NT2/D1 (cell line): ENCODE measurements at regions not wholly inside any gene's neighbourhood (a gene's known extent, or its start where the extent isn't known, plus 50 kb on each side); places are given as distances from the start of the nearest gene placed in this dataset.

Experiments used
- DNase-seq: peaks from one replicate; pipeline ENCODE4 v3.0.0-alpha.2; 2011; ENCODE audit warnings: low read depth, low spot score
- H3K27me3 ChIP-seq: 2 replicates; pipeline ENCODE4 v1.6.0; 2011; ENCODE audit warnings: mild to moderate bottlenecking; ENCODE audit not compliant: insufficient read length, insufficient read depth
- H3K36me3 ChIP-seq: 2 replicates; pipeline ENCODE4 v1.6.1; 2011; ENCODE audit warnings: mild to moderate bottlenecking, low read length, mixed read lengths; ENCODE audit not compliant: insufficient read depth, insufficient read length
- H3K4me1 ChIP-seq: 2 replicates; pipeline ENCODE4 v1.5.1; 2011; ENCODE audit not compliant: insufficient read depth, insufficient read length
- H3K4me3 ChIP-seq: 2 replicates; pipeline ENCODE4 v1.5.1; 2011; ENCODE audit warnings: low read depth; ENCODE audit not compliant: insufficient read length
- H3K9ac ChIP-seq: 2 replicates; pipeline ENCODE4 v1.6.0; 2011; ENCODE audit warnings: low read depth; ENCODE audit not compliant: insufficient read length
- H3K9me3 ChIP-seq: 2 replicates; pipeline ENCODE4 v1.5.1; 2011; ENCODE audit warnings: mild to moderate bottlenecking, low read length; ENCODE audit not compliant: insufficient read depth
- SUZ12 ChIP-seq: IDR thresholded peaks from 2 replicates; pipeline ENCODE4 v1.6.1; 2011; ENCODE audit not compliant: insufficient read length, insufficient read depth; ENCODE audit errors: extremely low read depth
- YY1 ChIP-seq: IDR thresholded peaks from 2 replicates; pipeline ENCODE4 v1.6.1; 2011; ENCODE audit not compliant: insufficient read length, insufficient read depth
- ZNF274 ChIP-seq: IDR thresholded peaks from 2 replicates; pipeline ENCODE4 v1.6.1; 2011; ENCODE audit warnings: mild to moderate bottlenecking, low read depth, low read length

GRCh38 chr15:62711691-62712454 is 330.7 kb upstream of the TPM1 start:
- H3K27me3 ChIP-seq: no peaks in the 10 kb centered on the region
- H3K36me3 ChIP-seq: peaks cover 17% of the 10 kb centered on the region
- TF ChIP-seq ZNF274 (no peak), YY1 (no peak)
- H3K4me3 ChIP-seq: no peak overlapping the region
- no peak for DNase-seq
- H3K9me3 ChIP-seq: no peaks in the 10 kb centered on the region
- peaks cover 8% of the 10 kb centered on the region for H3K4me1 ChIP-seq
- H3K9ac ChIP-seq: no peak overlapping the region

GRCh38 chr15:62712455-62712839 is 330.1 kb upstream of the TPM1 start:
- Histone ChIP-seq H3K4me3 (no peak overlapping the region), H3K4me1 (peaks cover 8% of the 10 kb centered on the region), H3K9ac (no peak overlapping the region), H3K9me3 (no peaks in the 10 kb centered on the region), H3K27me3 (no peaks in the 10 kb centered on the region), H3K36me3 (peaks cover 17% of the 10 kb centered on the region)
- DNase-seq: no peak
- TF ChIP-seq SUZ12: no peak
- TF ChIP-seq ZNF274: no peak
- TF ChIP-seq YY1: no peak

- Histone ChIP-seq H3K9me3 (no peaks in the 10 kb centered on the region), H3K27me3 (no peaks in the 10 kb centered on the region), H3K4me3 (no peak overlapping the region), H3K4me1 (no peaks in the 10 kb centered on the region), H3K36me3 (peaks cover 35% of the 10 kb centered on the region), H3K9ac (no peak overlapping the region)
- DNase-seq: no peak
- TF ChIP-seq ZNF274 (no peak), SUZ12 (no peak), YY1 (no peak)
Measured at GRCh38 chr15:62715946-62716345, 326.6 kb upstream of the TPM1 start.

- TF ChIP-seq ZNF274 (no peak), SUZ12 (no peak), YY1 (no peak)
- no peak overlapping the region for H3K9ac ChIP-seq
- no peaks in the 10 kb centered on the region for H3K27me3 ChIP-seq
- no peak for DNase-seq
- H3K4me1 ChIP-seq: no peaks in the 10 kb centered on the region
- peaks cover 30% of the 10 kb centered on the region for H3K36me3 ChIP-seq
- no peaks in the 10 kb centered on the region for H3K9me3 ChIP-seq
- H3K4me3 ChIP-seq: no peak overlapping the region
Measured at GRCh38 chr15:62717496-62717895, 325.1 kb upstream of the TPM1 start.

GRCh38 chr15:62719316-62719715 is 323.2 kb upstream of the TPM1 start:
- H3K27me3 ChIP-seq: no peaks in the 10 kb centered on the region
- TF ChIP-seq SUZ12 (no peak), ZNF274 (no peak), YY1 (no peak)
- no peak overlapping the region for H3K9ac ChIP-seq
- peaks cover 30% of the 10 kb centered on the region for H3K36me3 ChIP-seq
- DNase-seq: no peak
- no peaks in the 10 kb centered on the region for H3K4me1 ChIP-seq
- H3K4me3 ChIP-seq: no peak overlapping the region
- H3K9me3 ChIP-seq: no peaks in the 10 kb centered on the region

GRCh38 chr15:62722237-62722636 is 320.3 kb upstream of the TPM1 start:
- Histone ChIP-seq H3K9me3 (no peaks in the 10 kb centered on the region), H3K27me3 (no peaks in the 10 kb centered on the region), H3K4me1 (no peaks in the 10 kb centered on the region), H3K4me3 (no peak overlapping the region), H3K9ac (no peak overlapping the region), H3K36me3 (peaks cover 35% of the 10 kb centered on the region)
- DNase-seq: no peak
- TF ChIP-seq ZNF274 (no peak), SUZ12 (no peak), YY1 (no peak)

- DNase-seq: no peak
- no peaks in the 10 kb centered on the region for H3K27me3 ChIP-seq
- peaks cover 11% of the 10 kb centered on the region for H3K9me3 ChIP-seq
- H3K9ac ChIP-seq: no peak overlapping the region
- H3K36me3 ChIP-seq: peaks cover 8% of the 10 kb centered on the region
- no peaks in the 10 kb centered on the region for H3K4me1 ChIP-seq
- TF ChIP-seq ZNF274 (no peak), SUZ12 (no peak), YY1 (no peak)
- H3K4me3 ChIP-seq: no peak overlapping the region
Measured at GRCh38 chr15:62726461-62726860, 316.1 kb upstream of the TPM1 start.

- TF ChIP-seq YY1: no peak
- no peak for TF ChIP-seq ZNF274
- TF ChIP-seq SUZ12: no peak
- DNase-seq: no peak
- Histone ChIP-seq H3K36me3 (peaks cover 8% of the 10 kb centered on the region), H3K9me3 (peaks cover 13% of the 10 kb centered on the region), H3K27me3 (no peaks in the 10 kb centered on the region), H3K4me3 (no peak overlapping the region), H3K4me1 (no peaks in the 10 kb centered on the region), H3K9ac (no peak overlapping the region)
Measured at GRCh38 chr15:62727501-62727900, 315.0 kb upstream of the TPM1 start.
